HL-60 (cell line): ENCODE measurements at regions not wholly inside any gene's neighbourhood (a gene's known extent, or its start where the extent isn't known, plus 50 kb on each side); places are given as distances from the start of the nearest gene placed in this dataset.

Source experiments
- DNase-seq, 2 experiments: peaks; one replicate each; pipeline ENCODE4 v3.0.0-alpha.2; 2010 to 2020; ENCODE audit warnings: low read depth in 1 of 2, low spot score in 1 of 2
- H3K27ac ChIP-seq: fragments of 250-450 bp; sonication (Bioruptor Pico); replicated peaks from 2 replicates; pipeline ENCODE4 v1.5.1; 2020; ENCODE audit warnings: mild to moderate bottlenecking, moderate library complexity
- H3K27me3 ChIP-seq: fragments of 250-450 bp; sonication (Bioruptor Pico); 2 replicates; pipeline ENCODE4 v1.5.1; 2021; ENCODE audit warnings: mild to moderate bottlenecking, moderate library complexity; ENCODE audit not compliant: insufficient read depth, poor library complexity, severe bottlenecking
- H3K4me3 ChIP-seq: replicated peaks from 2 replicates; pipeline ENCODE4 v1.5.1; 2011; ENCODE audit warnings: mild to moderate bottlenecking, control low read depth, low read length; ENCODE audit not compliant: insufficient read depth
- GABPA ChIP-seq: IDR thresholded peaks from 2 replicates; pipeline ENCODE4 v1.6.1; 2012; ENCODE audit warnings: low read depth
- POLR2AphosphoS5 ChIP-seq: IDR thresholded peaks from 2 replicates; pipeline ENCODE4 v1.6.1; 2012; ENCODE audit warnings: low read depth
- SPI1 ChIP-seq: IDR thresholded peaks from 2 replicates; pipeline ENCODE4 v1.6.1; 2012; ENCODE audit warnings: low read depth, mild to moderate bottlenecking, borderline replicate concordance
- TF ChIP-seq, protein P1 (sequence below): IDR thresholded peaks from one replicate; pipeline ENCODE4 v1.5.1; 2011; ENCODE audit warnings: low read length, control low read depth, inconsistent platforms; ENCODE audit not compliant: insufficient read depth
- TF ChIP-seq, protein P2 (sequence below): IDR thresholded peaks from 2 replicates; pipeline ENCODE4 v1.6.1; 2012; ENCODE audit warnings: low read depth; ENCODE audit not compliant: insufficient replicate concordance

DNA sequence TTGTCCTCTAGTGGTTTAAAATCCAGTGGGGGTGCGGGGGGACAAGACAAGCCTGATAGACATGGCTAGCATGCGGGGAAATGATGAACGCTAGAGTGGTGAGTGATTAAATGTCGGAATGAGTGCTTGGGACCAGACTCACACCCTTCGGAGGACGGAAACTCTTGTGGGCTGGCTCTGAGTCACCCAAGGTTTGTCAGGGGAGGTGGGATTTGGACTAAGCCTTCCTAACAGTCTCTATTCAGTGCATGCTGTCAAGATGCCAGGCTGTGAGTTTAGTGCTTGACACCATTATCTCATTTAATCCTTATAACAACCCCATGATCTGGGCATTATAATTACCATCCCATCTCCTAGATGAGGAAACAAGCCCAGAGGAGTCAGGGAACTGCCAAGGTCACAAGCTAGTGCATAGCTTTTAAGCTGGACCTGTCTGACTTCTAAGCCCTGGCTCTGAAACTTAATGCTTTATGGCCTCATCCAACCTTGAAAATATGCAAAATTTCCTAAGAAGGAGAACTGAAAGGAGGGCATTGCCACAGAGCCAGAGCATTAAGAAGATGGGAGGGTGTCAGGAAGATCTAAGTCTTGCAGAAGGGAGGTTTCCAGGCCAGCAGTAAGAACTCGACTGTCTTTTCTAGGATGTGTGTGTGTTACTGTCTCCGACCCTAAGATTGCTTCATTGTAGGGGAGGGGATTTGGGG lies 168.7 kb upstream of the LRFN2 start:
- no peak for DNase-seq
- no peak overlapping the region for H3K4me3 ChIP-seq
- TF ChIP-seq SPI1 = no peak
- TF ChIP-seq, protein P1, sequence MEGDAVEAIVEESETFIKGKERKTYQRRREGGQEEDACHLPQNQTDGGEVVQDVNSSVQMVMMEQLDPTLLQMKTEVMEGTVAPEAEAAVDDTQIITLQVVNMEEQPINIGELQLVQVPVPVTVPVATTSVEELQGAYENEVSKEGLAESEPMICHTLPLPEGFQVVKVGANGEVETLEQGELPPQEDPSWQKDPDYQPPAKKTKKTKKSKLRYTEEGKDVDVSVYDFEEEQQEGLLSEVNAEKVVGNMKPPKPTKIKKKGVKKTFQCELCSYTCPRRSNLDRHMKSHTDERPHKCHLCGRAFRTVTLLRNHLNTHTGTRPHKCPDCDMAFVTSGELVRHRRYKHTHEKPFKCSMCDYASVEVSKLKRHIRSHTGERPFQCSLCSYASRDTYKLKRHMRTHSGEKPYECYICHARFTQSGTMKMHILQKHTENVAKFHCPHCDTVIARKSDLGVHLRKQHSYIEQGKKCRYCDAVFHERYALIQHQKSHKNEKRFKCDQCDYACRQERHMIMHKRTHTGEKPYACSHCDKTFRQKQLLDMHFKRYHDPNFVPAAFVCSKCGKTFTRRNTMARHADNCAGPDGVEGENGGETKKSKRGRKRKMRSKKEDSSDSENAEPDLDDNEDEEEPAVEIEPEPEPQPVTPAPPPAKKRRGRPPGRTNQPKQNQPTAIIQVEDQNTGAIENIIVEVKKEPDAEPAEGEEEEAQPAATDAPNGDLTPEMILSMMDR = no peak
- no peak for TF ChIP-seq POLR2AphosphoS5
- TF ChIP-seq, protein P2, sequence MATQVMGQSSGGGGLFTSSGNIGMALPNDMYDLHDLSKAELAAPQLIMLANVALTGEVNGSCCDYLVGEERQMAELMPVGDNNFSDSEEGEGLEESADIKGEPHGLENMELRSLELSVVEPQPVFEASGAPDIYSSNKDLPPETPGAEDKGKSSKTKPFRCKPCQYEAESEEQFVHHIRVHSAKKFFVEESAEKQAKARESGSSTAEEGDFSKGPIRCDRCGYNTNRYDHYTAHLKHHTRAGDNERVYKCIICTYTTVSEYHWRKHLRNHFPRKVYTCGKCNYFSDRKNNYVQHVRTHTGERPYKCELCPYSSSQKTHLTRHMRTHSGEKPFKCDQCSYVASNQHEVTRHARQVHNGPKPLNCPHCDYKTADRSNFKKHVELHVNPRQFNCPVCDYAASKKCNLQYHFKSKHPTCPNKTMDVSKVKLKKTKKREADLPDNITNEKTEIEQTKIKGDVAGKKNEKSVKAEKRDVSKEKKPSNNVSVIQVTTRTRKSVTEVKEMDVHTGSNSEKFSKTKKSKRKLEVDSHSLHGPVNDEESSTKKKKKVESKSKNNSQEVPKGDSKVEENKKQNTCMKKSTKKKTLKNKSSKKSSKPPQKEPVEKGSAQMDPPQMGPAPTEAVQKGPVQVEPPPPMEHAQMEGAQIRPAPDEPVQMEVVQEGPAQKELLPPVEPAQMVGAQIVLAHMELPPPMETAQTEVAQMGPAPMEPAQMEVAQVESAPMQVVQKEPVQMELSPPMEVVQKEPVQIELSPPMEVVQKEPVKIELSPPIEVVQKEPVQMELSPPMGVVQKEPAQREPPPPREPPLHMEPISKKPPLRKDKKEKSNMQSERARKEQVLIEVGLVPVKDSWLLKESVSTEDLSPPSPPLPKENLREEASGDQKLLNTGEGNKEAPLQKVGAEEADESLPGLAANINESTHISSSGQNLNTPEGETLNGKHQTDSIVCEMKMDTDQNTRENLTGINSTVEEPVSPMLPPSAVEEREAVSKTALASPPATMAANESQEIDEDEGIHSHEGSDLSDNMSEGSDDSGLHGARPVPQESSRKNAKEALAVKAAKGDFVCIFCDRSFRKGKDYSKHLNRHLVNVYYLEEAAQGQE = no peak
- TF ChIP-seq GABPA = no peak
- no peak overlapping the region for H3K27ac ChIP-seq
- H3K27me3 ChIP-seq = peaks cover 25% of the 10 kb centered on the region

GRCh38 chr6:40755046-40755681 lies 168.0 kb upstream of the LRFN2 start:
- TF ChIP-seq GABPA = no peak
- TF ChIP-seq, protein P1 = no peak
- no peak for TF ChIP-seq POLR2AphosphoS5
- no peak for TF ChIP-seq SPI1
- TF ChIP-seq, protein P2 = no peak
- Histone ChIP-seq H3K4me3 (no peak overlapping the region), H3K27ac (no peak overlapping the region), H3K27me3 (peaks cover 25% of the 10 kb centered on the region)
- no peak for DNase-seq

DNA sequence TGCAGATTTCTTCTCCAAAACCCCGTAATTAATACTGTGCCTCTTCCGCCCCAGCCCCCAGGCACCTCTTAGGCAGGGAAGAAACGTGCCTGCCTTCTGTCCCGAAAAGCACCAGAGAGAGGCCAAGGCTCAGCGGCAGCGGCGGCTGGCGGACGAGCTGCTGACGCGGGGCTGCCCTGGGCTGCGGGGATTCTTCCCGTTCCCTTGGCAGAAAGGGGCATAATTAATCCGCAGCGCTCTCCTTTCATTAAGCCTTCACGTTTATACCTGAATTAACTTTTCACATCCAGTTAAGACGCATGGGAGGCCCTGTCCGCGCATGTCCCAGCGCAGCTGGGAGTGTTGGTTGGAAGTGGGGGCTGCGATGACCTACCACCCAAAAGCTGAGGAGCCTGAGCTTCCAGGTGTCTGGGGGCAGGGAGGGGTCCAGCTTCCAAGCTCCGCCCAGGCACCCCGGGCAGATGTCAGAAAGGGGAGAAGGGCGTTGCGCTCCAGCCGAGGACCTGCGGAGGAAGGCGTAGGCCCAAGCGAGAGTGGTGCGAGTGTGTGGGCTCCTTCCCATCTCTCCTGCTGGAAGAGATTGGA lies 167.4 kb upstream of the LRFN2 start:
- DNase-seq = no peak
- Histone ChIP-seq H3K4me3 (no peak overlapping the region), H3K27me3 (peaks cover 25% of the 10 kb centered on the region), H3K27ac (no peak overlapping the region)
- TF ChIP-seq GABPA (no peak), POLR2AphosphoS5 (no peak), SPI1 (no peak)
- TF ChIP-seq, protein P1 = no peak
- TF ChIP-seq, protein P2 = no peak
